Gastroesophageal sphincter (tissue), 4 donors: ENCODE measurements at regions not wholly inside any gene's neighbourhood (a gene's known extent, or its start where the extent isn't known, plus 50 kb on each side); places are given as distances from the start of the nearest gene placed in this dataset.
"Not testable (repeated sequence)": the region's sequence is repeated elsewhere in the genome, so short reads cannot be mapped to it uniquely, and the experiment has no call there.

Experiments used
- ATAC-seq: fragments of 150-250 bp; one replicate; pipeline ENCODE4 v1.9.1; 2016; ENCODE audit warnings: mild to moderate bottlenecking, moderate library complexity
- H3K27ac ChIP-seq, 4 donors: fragments of 200-600 bp; sonication (generic) in 3 of 4; 1 replicate in 3 of 4; 2 replicates in 1 of 4; pipeline ENCODE4 v1.5.1; 2016 to 2019
- H3K27me3 ChIP-seq: fragments of 200-600 bp; sonication (generic); one replicate; pipeline ENCODE4 v1.5.1; 2019
- H3K36me3 ChIP-seq, 2 donors: fragments of 200-600 bp; sonication (generic); one replicate each; pipeline ENCODE4 v1.5.1; 2019; ENCODE audit warnings: control low read depth in 1 of 2
- H3K4me1 ChIP-seq, 3 donors: fragments of 200-600 bp; sonication (generic); 1 replicate in 2 of 3; 2 replicates in 1 of 3; pipeline ENCODE4 v1.5.1; 2016 to 2019; ENCODE audit warnings: control low read depth in 2 of 3
- H3K4me3 ChIP-seq, 2 donors: fragments of 200-600 bp; sonication (generic); one replicate each; pipeline ENCODE4 v1.5.1; 2019; ENCODE audit warnings: mild to moderate bottlenecking in 1 of 2, moderate library complexity in 1 of 2
- H3K9me3 ChIP-seq, 3 donors: fragments of 200-600 bp; sonication (generic); one replicate each; pipeline ENCODE4 v1.5.1; 2017 to 2019; ENCODE audit warnings: control low read depth in 2 of 3
- EP300 ChIP-seq: sonication (generic); formaldehyde crosslinking; IDR thresholded peaks from one replicate; pipeline ENCODE4 v1.6.1; 2017; ENCODE audit warnings: antibody characterized with exemption, mild to moderate bottlenecking
- POLR2A ChIP-seq, 2 donors: fragments of 450-650 bp; IDR thresholded peaks; one replicate each; pipeline ENCODE4 v1.6.1; 2017; ENCODE audit warnings: antibody characterized with exemption in 2 of 2, mild to moderate bottlenecking in 2 of 2, moderate library complexity in 1 of 2
- POLR2AphosphoS5 ChIP-seq: sonication (generic); formaldehyde crosslinking; IDR thresholded peaks from one replicate; pipeline ENCODE4 v1.6.1; 2017; ENCODE audit warnings: antibody characterized with exemption
- WGBS, 2 donors: methylation state at CpG; one replicate each; pipeline ENCODE4 v1.1.5; 2018; ENCODE audit warnings: low coverage in 1 of 2; 5-methylcytosine and 5-hydroxymethylcytosine counted together
- TF ChIP-seq, protein P1 (sequence below), 4 experiments: fragments of 200-600 bp in 2 of 4; fragments of 450-650 bp in 2 of 4; sonication (generic) in 1 of 4; IDR thresholded peaks; one replicate each; pipeline ENCODE4 v1.5.1; 2017 to 2019; ENCODE audit warnings: antibody characterized with exemption in 4 of 4, mild to moderate bottlenecking in 2 of 4, moderate library complexity in 2 of 4

- no peaks in the 10 kb centered on the region for H3K9me3 ChIP-seq
- 84 to 94% methylated on average over 4 of the region's 4 CpGs for WGBS, 2 donors
- TF ChIP-seq POLR2A (IDR thresholded peaks at IDR 0.05): no peak
- TF ChIP-seq, protein P1, sequence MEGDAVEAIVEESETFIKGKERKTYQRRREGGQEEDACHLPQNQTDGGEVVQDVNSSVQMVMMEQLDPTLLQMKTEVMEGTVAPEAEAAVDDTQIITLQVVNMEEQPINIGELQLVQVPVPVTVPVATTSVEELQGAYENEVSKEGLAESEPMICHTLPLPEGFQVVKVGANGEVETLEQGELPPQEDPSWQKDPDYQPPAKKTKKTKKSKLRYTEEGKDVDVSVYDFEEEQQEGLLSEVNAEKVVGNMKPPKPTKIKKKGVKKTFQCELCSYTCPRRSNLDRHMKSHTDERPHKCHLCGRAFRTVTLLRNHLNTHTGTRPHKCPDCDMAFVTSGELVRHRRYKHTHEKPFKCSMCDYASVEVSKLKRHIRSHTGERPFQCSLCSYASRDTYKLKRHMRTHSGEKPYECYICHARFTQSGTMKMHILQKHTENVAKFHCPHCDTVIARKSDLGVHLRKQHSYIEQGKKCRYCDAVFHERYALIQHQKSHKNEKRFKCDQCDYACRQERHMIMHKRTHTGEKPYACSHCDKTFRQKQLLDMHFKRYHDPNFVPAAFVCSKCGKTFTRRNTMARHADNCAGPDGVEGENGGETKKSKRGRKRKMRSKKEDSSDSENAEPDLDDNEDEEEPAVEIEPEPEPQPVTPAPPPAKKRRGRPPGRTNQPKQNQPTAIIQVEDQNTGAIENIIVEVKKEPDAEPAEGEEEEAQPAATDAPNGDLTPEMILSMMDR (IDR thresholded peaks at IDR 0.05): no peak
- TF ChIP-seq POLR2AphosphoS5: no peak
- no peak for TF ChIP-seq EP300
- no peaks in the 10 kb centered on the region for H3K27me3 ChIP-seq
- no peaks in the 10 kb centered on the region for H3K4me1 ChIP-seq
- H3K4me3 ChIP-seq: no peak overlapping the region
- H3K27ac ChIP-seq: no peak overlapping the region
- ATAC-seq: no peak
- no peaks in the 10 kb centered on the region for H3K36me3 ChIP-seq
Observed at GRCh38 chr2:226168496-226169160, 631.0 kb downstream of the IRS1 start.

- no peaks in the 10 kb centered on the region for H3K36me3 ChIP-seq
- no peak overlapping the region for H3K27ac ChIP-seq
- H3K4me3 ChIP-seq: no peak overlapping the region
- no peaks in the 10 kb centered on the region for H3K27me3 ChIP-seq
- H3K9me3 ChIP-seq: no peaks in the 10 kb centered on the region
- no peak for TF ChIP-seq POLR2AphosphoS5
- TF ChIP-seq EP300: no peak
- no peak for TF ChIP-seq POLR2A (IDR thresholded peaks at IDR 0.05)
- TF ChIP-seq, protein P1 (IDR thresholded peaks at IDR 0.05): no peak
- no peak for ATAC-seq
- 50 to 73% methylated on average over 1 of the region's 1 CpG for WGBS, 2 donors
- no peaks in the 10 kb centered on the region for H3K4me1 ChIP-seq
Observed at GRCh38 chr2:226164512-226164911, 635.1 kb downstream of the IRS1 start.

DNA sequence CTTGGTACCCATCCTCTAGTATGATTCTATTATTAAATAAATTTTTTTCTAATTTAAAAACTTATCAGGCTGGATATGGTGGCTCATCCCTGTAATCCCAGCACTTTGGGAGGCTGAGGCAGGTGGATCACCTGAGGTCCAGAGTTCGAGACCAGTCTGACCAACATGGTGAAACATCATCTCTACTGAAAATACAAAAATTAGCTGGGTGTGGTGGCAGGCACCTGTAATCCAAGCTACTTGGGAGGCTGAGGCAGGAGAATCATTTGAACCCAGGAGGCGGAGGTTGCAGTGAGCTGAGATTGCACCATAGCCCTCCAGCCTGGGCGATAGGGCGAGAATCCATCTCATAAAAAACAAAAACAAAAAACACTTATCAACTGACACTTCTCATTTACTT lies 639.0 kb downstream of the IRS1 start:
- ATAC-seq, H3K9me3 ChIP-seq, H3K4me3 ChIP-seq, H3K4me1 ChIP-seq, H3K27me3 ChIP-seq, H3K27ac ChIP-seq, H3K36me3 ChIP-seq: not testable (repeated sequence)
- 88 to 97% methylated on average over 1 to 4 of the region's 4 CpGs for WGBS, 2 donors

DNA sequence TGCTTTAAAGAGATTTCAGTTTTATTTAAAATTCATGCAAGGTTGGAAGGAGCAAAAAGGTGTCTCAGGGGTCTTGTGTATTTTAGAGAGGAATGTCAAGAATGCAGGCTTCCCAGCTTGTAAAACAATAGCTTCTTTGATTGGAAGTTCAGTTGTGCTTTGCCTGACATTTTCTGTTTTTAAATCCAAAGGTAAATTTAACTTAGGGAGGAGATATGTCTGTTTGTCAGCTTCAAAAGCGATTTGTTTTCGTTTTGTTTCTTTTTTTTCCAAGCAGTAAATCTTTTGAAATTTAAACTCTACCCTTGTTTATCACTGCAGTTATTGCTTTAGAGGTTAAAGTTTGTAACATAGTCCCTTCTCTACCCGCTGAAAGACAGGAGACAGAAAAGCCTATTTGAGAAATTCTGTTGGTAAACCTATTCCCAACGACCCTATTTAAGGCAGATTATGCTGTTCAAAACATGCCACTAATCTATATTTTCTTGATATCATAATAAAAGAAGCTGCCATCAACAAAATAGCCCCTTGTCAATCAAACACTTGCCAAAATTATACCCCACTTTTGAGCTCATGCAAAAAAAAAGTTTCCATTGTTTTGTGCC lies 639.6 kb downstream of the IRS1 start:
- no peak for ATAC-seq
- TF ChIP-seq POLR2A (IDR thresholded peaks at IDR 0.05) (no peak), POLR2AphosphoS5 (no peak), EP300 (no peak)
- TF ChIP-seq, protein P1 (IDR thresholded peaks at IDR 0.05): no peak
- H3K9me3 ChIP-seq: no peaks in the 10 kb centered on the region

GRCh38 chr2:226158940-226159339 lies 640.7 kb downstream of the IRS1 start:
- no peak for ATAC-seq
- Histone ChIP-seq H3K36me3 (no peaks in the 10 kb centered on the region), H3K4me3 (no peak overlapping the region), H3K27ac (no peak overlapping the region), H3K27me3 (no peaks in the 10 kb centered on the region), H3K9me3 (no peaks in the 10 kb centered on the region), H3K4me1 (no peaks in the 10 kb centered on the region)
- TF ChIP-seq, protein P1 (IDR thresholded peaks at IDR 0.05): no peak
- TF ChIP-seq POLR2AphosphoS5 (no peak), EP300 (no peak), POLR2A (IDR thresholded peaks at IDR 0.05) (no peak)
- 83 to 93% methylated on average over 2 of the region's 2 CpGs for WGBS, 2 donors

More for the DNA sequence above, 639.6 kb downstream of the IRS1 start:
- WGBS, 2 donors: 25 to 31% methylated on average over 4 of the region's 4 CpGs
- H3K27me3 ChIP-seq: no peaks in the 10 kb centered on the region
- H3K4me1 ChIP-seq: no peaks in the 10 kb centered on the region
- H3K27ac ChIP-seq: no peak overlapping the region
- H3K36me3 ChIP-seq: no peaks in the 10 kb centered on the region
- no peak overlapping the region for H3K4me3 ChIP-seq
